Heart left ventricle (tissue), 16 donors: ENCODE measurements at regions not wholly inside any gene's neighbourhood (a gene's known extent, or its start where the extent isn't known, plus 50 kb on each side); places are given as distances from the start of the nearest gene placed in this dataset.

Source experiments
- ATAC-seq, 4 donors: fragments of 200-7000 bp; cut with Tn5 transposase; one replicate each; pipeline ENCODE4 v1.9.1; 2020 to 2022; ENCODE audit warnings: moderate library complexity in 4 of 4, mild to moderate bottlenecking in 3 of 4, moderate number of reproducible peaks in 1 of 4
- DNase-seq, 5 donors: peaks; one replicate each; pipeline ENCODE4 v3.0.0-alpha.2; 2020
- H3K27ac ChIP-seq, 12 donors: fragments of 200-600 bp; sonication (generic) in 4 of 12; one replicate each; pipeline versions ENCODE4 v1.5.0 to v1.8.0; 2016 to 2022; ENCODE audit warnings: mild to moderate bottlenecking in 2 of 12
- H3K27me3 ChIP-seq, 9 donors: fragments of 200-600 bp; sonication (generic) in 2 of 9; one replicate each; pipeline versions ENCODE4 v1.5.1 to v1.8.0; 2016 to 2022; ENCODE audit warnings: mild to moderate bottlenecking in 3 of 9
- H3K36me3 ChIP-seq, 9 donors: fragments of 200-600 bp; sonication (generic) in 2 of 9; one replicate each; pipeline versions ENCODE4 v1.5.0 to v1.8.0; 2018 to 2022; ENCODE audit warnings: mild to moderate bottlenecking in 2 of 9
- H3K4me1 ChIP-seq, 12 donors: fragments of 200-600 bp; sonication (generic) in 4 of 12; one replicate each; pipeline versions ENCODE4 v1.5.0 to v1.8.0; 2016 to 2022; ENCODE audit warnings: mild to moderate bottlenecking in 3 of 12
- H3K4me3 ChIP-seq, 12 donors: fragments of 200-600 bp; sonication (generic) in 4 of 12; one replicate each; pipeline versions ENCODE4 v1.5.0 to v1.8.0; 2017 to 2022; ENCODE audit warnings: mild to moderate bottlenecking in 9 of 12, moderate library complexity in 4 of 12
- H3K9me3 ChIP-seq, 12 donors: fragments of 200-600 bp; sonication (generic) in 4 of 12; one replicate each; pipeline versions ENCODE4 v1.5.0 to v1.8.0; 2016 to 2022; ENCODE audit warnings: mild to moderate bottlenecking in 1 of 12
- CTCF ChIP-seq, 12 donors: fragments of 200-600 bp; sonication (generic) in 4 of 12; IDR thresholded peaks; one replicate each; pipeline versions ENCODE4 v1.5.0 to v1.8.0; 2018 to 2022; ENCODE audit warnings: antibody characterized with exemption in 12 of 12, mild to moderate bottlenecking in 5 of 12
- POLR2A ChIP-seq, 2 donors: fragments of 450-650 bp; IDR thresholded peaks; one replicate each; pipeline ENCODE4 v1.6.1; 2017; ENCODE audit warnings: antibody characterized with exemption in 2 of 2, mild to moderate bottlenecking in 2 of 2, moderate library complexity in 2 of 2
- WGBS, 4 donors: extraction: QIAGEN DNeasy Blood & Tissue Kit in 2 of 4; methylation state at CpG; one replicate each; pipeline versions ENCODE4 v1.1.5 to v1.1.7; 2013 to 2018; 5-methylcytosine and 5-hydroxymethylcytosine counted together
- intact Hi-C, 10 donors: fragments of 100-400 bp; cut with DNase I; formaldehyde crosslinking; loops; one replicate each; pipeline versions ENCODE4 v1.11.1 to v1.14.2; 2022
- donor health status: ischemic (EF 13 %, LVEDD 7.1; RV severe dilation, severe dysfunction).
- donor health status: healthy with polysubstance abuse.
- donor health status: DM: no; HTN: yes; CAD: no.
- donor health status: DM: no; HTN: no; CAD: no.
- donor health status: ischemic (EF 25% LVEDD 6.9; RV normal size, moderate dysfunction).
- donor health status: ischemic (EF 25% LVEDD 5.7; RV mildly dilated, moderate dysfunction).
- donor health status: healthy.
- donor health status: DM: yes; HTN: yes; CAD: no.
- donor health status: ischemic (EF 35%, LVEDD 5.7; RV mildly dilated, moderate dysfunction).
- donor health status: nonischemic (EF 11% LVEDD 7.7; RV severe dilation, severe dysfunction).
- donor health status: DM: yes; HTN: yes; CAD: no.
- donor health status: PGD.
- donor health status: ischemic (EF 29% LVEDD 5.4; RV normal size, mild dysfunction).
- donor health status: nonischemic (EF 23%, LVEDD 6.1; RV moderate dilation, normal function).

- no peak for ATAC-seq
- H3K4me3 ChIP-seq = no peak overlapping the region
- DNase-seq = no peak
- no peaks in the 10 kb centered on the region for H3K36me3 ChIP-seq
- intact Hi-C loops = no loop called here
- no peaks in the 10 kb centered on the region for H3K4me1 ChIP-seq
- TF ChIP-seq POLR2A (IDR thresholded peaks at IDR 0.05) (no peak), CTCF (IDR thresholded peaks at IDR 0.05) (no peak)
- H3K9me3 ChIP-seq = peaks cover 0 to 3% (median 0%) of the 10 kb centered on the region in 12 donors
- no peaks in the 10 kb centered on the region for H3K27me3 ChIP-seq
- no peak overlapping the region for H3K27ac ChIP-seq
These were observed 576.2 kb upstream of the HS6ST1 start for GRCh38 chr2:128894896-128895295.

GRCh38 chr2:128901572-128902391, 583.1 kb upstream of the HS6ST1 start:
- no peaks in the 10 kb centered on the region for H3K36me3 ChIP-seq
- H3K9me3 ChIP-seq = peaks cover 0 to 4% (median 0%) of the 10 kb centered on the region in 12 donors
- no peaks in the 10 kb centered on the region for H3K4me1 ChIP-seq
- 54 to 69% (median 60%) methylated on average over 34 to 46 of the region's 46 CpGs for WGBS, 4 donors
- H3K27me3 ChIP-seq = no peaks in the 10 kb centered on the region
- no peak overlapping the region for H3K27ac ChIP-seq
- intact Hi-C loops = no loop called here
- DNase-seq (no peak), ATAC-seq (peak in 2 of 4 donors; percentile 36 to 37)
- TF ChIP-seq POLR2A (IDR thresholded peaks at IDR 0.05) (no peak), CTCF (IDR thresholded peaks at IDR 0.05) (no peak)
- peak overlapping the region in 2 of 12 donors; percentile 10 to 18 for H3K4me3 ChIP-seq

- peaks cover 0 to 4% (median 0%) of the 10 kb centered on the region in 12 donors for H3K9me3 ChIP-seq
- no peaks in the 10 kb centered on the region for H3K36me3 ChIP-seq
- DNase-seq = no peak
- H3K4me3 ChIP-seq = no peak overlapping the region
- 86 to 94% (median 92%) methylated on average over 7 to 19 of the region's 19 CpGs for WGBS, 4 donors
- no peaks in the 10 kb centered on the region for H3K27me3 ChIP-seq
- intact Hi-C loops = no loop called here
- H3K27ac ChIP-seq = no peak overlapping the region
- no peak for ATAC-seq
- no peaks in the 10 kb centered on the region for H3K4me1 ChIP-seq
- TF ChIP-seq CTCF (IDR thresholded peaks at IDR 0.05) (no peak), POLR2A (IDR thresholded peaks at IDR 0.05) (no peak)
These were observed 585.0 kb upstream of the HS6ST1 start for GRCh38 chr2:128903637-128904036.

GRCh38 chr2:128911276-128911675, 592.6 kb upstream of the HS6ST1 start:
- ATAC-seq = no peak

More at GRCh38 chr2:128911276-128911675, 592.6 kb upstream of the HS6ST1 start:
- TF ChIP-seq POLR2A (IDR thresholded peaks at IDR 0.05) (no peak), CTCF (IDR thresholded peaks at IDR 0.05) (no peak)
- intact Hi-C loops = no loop called here
- Histone ChIP-seq H3K27me3 (no peaks in the 10 kb centered on the region), H3K27ac (no peak overlapping the region), H3K9me3 (peaks cover 0 to 16% (median 3%) of the 10 kb centered on the region in 12 donors), H3K4me1 (no peaks in the 10 kb centered on the region), H3K36me3 (no peaks in the 10 kb centered on the region), H3K4me3 (no peak overlapping the region)
- 83 to 92% (median 87%) methylated on average over 1 of the region's 1 CpG for WGBS, 4 donors
- DNase-seq = no peak
